Fibroblast of skin of right quadriceps (primary cell): ENCODE measurements at regions not wholly inside any gene's neighbourhood (a gene's known extent, or its start where the extent isn't known, plus 50 kb on each side); places are given as distances from the start of the nearest gene placed in this dataset.

Experiments
- DNase-seq: peaks from one replicate; pipeline ENCODE4 v3.0.0-alpha.2; 2013

DNA sequence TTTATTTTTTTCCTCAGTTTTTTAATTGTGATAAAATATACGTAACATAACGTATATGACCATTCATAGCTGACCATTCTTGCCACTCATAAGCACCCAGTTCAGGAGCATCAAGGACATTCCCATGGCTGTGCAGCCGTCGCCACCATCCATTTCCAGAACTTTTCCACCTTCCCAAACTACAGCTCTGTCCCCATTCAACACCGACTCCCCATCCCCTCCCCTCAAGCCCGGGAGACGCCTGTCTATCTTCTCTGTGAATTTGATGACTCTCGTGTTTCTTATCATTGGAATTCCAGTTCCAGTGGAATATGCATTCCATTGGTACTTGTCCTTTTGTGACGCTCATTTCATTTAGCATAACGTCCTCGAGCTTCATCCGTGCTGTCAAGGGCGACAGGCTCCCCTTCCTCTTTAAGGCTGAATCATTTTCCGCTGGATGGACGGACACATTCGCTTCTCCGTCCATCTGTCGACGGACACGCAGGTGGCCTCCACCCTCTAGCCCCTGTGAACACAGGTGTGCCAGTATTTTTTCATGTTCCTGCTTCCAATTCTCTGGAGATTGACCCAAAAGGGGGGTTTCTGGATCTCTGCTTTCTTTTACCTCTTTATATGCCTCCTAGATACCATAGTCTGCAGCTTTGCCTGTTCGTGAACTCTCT is 88.1 kb downstream of the YTHDF1 start:
- no peak for DNase-seq

DNA sequence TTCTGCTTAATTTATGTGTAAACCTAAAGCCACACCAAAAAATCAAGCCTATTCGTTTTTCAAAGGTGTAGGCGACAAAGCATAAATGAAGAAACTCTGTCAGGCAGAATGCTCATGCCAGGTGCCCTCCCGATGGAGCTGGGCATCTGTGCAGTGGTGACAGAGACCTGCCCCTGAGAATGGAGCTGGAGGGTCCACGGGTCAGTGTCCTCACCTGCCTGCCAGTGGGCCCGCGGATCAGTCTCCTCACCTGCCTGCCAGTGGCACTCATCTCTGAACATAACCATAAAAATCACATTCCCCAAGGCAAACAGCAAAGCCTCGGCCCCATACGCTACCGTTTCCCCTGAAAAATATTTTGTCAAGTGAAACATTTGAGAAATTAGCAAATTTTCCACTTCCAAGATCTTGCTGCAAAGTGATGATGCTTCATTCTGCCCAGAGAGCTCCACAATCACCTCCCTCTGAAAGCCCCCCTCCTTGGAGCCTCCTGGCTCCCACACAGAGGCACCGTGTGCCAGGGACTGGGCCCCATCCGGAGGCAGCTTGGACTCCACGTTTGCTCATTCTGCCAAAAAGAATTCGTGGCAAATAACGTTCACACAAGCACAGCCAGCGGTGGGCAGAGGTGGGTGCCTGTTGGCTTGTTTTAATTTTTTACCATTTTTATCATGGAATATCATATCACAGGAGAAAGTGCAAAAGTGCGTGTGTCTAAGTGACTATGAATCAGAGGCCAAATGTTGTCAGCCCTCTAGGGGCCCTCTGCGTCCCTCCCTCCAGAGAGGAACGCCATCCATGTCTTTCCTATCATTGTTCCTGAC is 88.8 kb downstream of the YTHDF1 start:
- DNase-seq, result no peak

DNA sequence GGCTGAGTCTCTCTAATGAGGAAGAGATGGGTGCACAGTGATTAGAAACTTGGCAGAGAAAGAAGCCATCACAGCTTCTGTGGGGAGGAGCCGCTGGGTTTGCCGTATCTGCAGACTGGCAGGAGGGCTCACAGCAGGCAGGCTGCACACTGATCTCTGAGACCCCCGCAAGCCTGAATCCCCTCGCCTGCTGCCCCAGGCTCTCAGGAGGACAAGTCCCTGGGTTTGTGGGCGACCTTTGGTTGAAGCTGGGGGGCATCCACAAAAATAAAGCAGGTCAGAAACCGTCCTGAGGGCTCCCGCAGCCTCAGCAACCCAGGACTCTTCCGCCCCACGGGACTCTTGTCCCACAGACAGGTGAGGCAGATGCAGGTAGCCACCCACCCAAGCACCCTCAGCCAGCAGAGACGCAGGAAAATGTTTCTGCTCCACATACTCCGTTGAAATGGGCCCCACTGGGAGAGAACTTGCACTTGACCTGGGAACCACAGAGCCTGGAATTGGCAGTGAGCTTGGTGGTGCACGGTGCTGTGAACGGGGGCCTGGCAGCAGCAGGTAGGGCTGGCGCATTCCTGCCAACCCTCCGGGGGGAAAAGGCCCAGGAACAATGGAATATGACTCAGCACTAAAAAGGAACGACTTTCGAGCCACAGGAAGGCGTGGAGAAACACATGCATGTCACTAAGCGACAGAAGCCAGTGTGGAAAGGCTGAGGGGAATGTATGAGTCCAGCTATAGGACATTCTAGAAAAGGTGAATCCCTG is 89.9 kb downstream of the YTHDF1 start:
- DNase-seq, result no peak

DNA sequence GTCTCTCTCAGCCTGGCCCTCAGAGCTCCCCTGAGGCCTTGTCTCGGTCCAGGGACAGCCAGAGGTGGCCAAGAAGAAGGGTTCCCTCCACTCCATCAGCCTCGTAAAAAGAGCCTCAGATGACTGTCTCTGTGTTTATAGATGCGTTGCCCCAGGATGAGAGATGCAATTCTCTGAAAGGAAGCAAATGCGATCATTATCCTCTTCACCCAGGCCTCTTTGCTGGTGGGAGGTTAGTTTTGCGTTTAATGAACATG is 90.4 kb downstream of the YTHDF1 start:
- DNase-seq, result no peak

DNA sequence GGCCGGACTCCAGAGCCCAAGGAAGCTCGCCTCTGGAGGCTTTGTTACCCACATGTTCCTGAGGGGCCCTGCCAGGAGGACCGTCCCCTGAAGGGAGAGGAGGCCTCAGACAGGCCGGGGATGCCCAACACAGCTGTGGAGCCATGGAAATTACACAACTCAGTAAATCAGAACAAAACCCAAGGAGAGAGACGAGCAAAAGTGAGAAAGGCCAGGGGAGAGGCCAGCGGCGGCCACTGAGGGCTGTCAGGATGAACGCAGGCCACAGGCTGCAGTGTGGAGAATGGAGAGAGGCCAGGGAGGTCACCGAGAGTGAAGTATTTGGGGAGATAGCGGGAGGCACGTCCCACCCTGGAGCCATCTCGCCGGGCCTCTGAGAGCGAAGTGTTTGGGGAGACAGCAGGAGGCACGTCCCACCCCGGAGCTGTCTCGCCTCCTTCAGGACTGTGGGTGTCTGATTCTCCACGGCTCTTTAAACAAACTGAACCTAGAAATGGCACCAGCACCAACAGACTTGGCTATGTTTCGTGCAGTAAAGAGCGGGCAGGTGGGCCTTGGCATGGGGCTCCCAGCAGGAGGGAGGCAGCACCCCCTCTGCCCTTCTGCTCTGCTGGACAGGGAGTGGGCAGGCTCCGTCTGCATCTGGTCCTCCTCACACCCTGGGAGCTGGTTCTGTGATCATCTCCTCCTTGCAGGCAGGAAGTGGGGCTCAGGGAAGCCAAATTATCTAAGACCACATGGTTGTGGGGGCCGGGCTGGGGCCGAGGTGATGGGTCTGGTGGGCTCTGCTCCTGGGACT is 91.0 kb downstream of the YTHDF1 start:
- no peak for DNase-seq

DNA sequence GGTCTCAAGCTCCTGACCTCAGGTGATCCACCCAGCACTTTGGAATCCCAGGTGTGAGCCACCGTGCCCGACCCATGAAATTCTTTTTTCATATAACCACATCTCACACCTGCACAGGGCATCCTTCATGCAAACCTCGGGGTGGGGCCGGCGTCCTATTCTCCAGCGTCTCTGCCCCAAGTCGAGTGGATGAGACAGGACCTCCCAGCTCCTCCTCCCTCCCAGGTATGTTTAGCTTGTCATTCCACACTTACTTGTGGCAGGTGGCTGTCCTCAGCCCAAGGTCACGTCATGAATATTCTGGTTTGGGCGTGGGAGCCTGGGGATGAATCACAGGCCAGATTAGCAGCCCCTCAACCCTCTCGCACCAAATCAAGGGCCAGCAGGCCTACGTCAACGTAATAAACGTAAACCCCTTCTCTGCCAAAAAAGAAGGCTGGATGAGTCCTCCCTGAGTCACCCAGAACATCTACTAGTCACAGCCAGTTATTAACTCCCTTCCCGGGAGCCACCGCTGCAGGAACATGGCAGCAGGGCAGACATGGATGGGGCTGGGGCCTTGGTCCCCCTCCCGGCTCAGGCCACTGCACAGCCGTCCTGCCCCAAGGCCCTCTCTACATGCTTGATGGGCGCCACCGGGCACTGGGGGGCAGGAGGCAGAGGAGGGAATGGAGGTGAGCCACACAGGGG is 91.7 kb downstream of the YTHDF1 start:
- no peak for DNase-seq

DNA sequence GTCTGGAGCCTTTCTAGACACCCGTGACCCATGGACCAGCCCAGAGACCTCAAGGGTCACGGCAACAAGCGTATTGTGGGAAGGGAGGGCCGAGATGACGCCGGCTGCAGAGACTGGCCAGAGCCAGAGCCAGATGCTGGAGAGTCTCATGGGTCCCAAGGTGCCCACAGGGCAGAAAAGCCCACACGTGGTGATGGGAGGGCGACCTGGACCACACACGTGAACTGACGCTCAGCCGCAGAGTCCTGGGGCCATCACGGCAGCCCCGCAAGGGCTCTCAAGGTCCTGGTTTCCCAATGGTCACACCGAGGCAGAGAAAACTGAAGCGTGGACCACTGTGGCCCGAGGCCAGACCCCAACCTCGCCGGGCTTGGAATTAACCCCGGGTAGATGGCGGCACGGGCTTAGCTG is 92.6 kb downstream of the YTHDF1 start:
- no peak for DNase-seq

DNA sequence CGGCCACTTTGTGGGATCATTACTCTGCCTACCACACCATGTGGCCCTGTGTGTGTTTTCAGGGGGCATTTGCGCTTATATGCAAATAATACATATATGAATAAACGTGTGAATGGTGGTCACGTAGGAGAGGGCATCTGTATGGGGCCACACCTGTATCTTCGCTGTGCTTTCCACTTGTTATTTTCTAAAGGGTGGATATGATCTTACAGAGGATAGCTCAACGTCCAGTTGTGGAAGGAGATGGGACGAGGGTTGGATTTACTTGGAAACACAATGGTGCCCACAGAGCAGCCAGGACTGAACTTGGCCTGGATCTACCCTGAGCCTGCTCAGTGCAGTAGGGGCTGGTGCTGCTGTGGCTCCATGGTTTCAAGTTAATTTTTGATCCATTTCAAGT is 93.3 kb downstream of the YTHDF1 start:
- DNase-seq, result no peak

DNA sequence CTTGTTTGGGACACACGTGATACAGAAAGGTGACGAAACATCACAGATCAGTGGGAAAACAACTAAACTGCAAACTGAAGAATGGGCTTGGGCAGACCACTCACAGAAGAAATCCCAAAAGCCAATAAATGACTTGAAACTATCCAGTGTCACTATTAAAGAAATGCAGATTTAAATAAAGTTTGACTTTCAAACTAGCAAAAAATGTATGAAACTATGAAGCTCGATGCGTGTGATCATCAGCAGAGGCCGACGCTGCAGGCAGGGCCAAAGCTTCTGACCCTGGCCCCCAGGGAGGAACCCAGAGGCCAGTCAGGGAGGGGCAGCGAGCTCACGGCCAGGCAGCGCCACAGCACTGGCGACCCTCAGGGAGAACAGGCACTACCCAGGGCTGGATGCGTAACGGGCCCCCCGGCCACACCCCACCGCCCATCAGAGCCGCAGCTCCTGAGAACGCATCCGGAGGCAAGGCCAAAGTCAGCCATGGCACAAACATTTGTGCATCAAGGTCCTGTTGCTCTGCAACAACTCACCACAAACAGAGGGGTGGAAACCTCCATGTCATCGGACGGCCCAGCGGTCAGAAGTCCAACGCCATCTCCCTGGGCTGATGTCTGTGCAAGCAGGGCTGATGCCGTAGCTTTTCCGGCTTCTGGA is 94.1 kb downstream of the YTHDF1 start:
- DNase-seq, result no peak

DNA sequence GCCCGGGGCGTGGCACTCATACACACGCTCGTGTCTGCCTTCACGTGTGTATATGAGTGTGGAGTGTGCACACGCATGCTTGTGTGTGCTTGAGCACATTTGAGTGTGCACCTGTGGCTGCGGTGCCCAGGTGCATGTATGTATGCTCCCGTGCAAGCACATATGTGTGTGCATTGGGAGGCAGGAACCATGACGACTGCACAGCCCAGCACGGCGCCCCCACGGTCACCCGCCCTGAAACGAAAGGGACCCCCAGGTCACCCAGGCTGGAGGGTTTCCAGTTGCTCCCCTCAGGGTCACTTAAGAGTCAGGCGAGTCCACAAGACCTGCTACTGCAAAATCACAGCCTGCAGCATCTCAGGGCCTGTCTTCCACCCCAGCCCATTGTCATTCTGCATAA is 94.7 kb downstream of the YTHDF1 start:
- no peak for DNase-seq

DNA sequence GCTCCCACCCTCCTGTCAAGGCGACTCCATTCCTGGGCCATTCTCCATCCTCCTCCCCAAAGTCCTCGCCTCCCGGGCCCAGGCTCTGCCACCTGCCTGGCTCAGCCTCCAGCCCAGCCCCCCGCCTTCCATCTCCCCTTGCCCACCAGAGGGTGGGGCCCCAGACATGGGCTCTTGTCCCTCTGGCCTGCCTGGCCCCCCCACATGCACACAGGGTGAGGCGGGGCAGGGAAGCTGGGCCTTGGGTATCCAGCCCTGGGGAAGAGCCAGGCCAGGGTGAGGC is 95.2 kb downstream of the YTHDF1 start:
- no peak for DNase-seq

DNA sequence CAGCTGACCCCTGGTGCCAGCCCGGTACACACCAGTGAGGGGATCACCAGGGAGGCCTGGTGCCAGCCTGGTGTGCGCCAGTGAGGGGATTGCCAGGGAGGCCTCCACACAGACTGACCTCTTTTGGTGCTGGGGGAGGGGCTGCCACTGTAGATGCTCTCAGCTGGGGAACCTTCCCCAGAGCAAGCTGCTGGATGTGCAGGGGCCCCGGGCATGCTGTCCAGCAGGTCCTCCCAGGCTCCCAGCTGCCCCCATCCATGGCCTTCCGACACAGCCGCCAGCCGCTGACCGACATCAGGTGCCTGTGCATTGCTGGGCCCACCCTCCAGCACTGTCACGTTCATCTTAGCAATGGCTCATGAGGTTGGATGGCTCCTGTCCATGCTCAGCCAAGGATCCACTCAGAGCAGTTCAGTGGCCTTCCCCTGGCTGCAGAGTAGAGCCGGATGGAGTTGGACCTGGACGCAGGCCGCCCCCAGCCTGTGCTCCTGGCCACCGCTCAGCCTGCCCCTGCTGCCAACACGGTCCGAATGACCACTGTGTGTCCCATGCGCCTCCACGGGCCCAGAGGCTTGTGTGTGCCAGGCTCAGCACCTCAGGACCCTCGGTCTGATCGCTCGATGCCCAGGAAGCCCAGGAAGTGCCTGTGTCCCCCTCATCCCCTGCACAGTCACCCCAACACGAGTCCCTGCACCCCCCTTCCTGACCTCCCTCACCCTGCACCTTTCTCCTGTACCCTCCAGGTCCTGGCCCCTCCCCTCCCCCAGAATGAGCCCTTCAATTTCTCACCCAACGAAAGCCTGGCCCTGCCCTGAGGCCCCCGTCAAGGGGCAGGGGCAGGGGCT is 95.7 kb downstream of the YTHDF1 start:
- no peak for DNase-seq

DNA sequence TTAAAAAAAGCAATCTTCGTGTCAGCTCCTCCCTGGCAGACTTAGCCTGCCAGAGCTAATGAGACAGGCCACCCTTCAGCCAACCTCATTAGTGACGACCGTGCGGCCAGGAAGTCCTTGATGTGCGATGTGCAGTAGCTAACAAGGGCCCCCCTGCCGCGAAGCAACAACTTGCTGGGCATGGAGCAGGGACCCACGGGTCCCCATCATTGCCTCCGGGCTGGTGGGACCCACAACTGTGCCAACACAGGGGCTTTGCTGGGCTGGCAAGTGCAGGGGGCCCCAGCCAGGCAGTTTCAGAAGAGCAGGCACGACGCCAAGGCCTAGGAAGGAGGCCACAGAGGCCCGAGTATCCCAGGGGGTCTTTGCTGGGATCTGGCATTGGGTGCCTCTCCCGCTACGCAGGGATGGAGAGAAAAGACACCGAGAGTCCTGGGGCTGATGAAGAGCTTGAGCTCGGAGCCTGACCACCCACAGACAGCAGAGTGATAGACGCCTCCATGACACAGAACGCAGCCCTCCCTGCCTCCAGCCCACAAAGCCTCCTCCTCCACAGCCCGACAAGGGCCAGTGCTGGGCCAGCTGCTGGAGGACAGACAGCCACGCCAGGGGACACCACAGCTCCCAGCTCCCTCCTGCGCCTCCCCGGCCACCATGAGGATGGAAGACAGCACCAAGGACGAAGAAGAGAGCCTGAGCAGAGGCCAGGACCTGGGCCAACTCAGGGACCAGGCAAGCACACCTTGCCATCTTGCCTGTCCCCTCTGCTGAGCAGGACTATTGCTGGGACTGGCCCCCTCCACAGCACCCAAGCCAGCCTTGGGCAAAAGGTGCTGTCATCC is 96.6 kb downstream of the YTHDF1 start:
- no peak for DNase-seq

DNA sequence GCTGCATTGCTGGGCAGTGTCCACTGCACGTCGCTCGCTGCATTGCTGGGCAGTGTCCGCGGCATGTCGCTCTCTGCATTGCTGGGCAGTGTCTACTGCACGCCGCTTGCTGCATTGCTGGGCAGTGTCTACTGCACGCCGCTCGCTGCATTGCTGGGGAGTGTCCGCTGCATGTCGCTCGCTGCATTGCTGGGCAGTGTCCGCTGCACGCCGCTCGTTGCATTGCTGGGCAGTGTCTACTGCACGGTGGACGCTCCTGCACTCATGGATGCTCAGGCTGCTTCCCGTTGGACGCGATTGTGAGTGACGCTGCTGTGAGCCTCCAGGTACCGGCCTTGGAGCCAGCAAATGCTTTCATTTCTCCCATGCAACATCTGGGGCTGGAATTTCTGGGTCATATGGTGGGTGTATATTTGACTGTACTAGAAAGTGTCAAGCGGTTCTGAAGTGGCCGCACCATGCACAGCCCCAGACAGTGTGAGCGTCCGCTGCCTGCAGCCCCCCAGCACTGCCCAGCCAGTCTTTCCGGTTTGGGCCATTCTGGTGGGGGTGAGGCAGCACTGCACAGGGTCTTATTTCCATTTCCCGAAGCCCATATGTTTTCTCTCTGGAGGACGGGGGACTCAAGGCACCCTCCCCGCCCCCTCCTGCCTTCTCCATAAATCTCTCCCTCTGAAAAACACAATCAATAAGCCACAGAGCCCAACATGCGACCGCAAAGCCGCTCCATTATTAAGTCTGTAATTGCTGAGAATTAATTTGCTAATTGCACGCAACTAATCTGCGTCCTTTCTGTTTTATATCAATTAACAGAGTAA is 97.4 kb downstream of the YTHDF1 start:
- DNase-seq, result no peak

DNA sequence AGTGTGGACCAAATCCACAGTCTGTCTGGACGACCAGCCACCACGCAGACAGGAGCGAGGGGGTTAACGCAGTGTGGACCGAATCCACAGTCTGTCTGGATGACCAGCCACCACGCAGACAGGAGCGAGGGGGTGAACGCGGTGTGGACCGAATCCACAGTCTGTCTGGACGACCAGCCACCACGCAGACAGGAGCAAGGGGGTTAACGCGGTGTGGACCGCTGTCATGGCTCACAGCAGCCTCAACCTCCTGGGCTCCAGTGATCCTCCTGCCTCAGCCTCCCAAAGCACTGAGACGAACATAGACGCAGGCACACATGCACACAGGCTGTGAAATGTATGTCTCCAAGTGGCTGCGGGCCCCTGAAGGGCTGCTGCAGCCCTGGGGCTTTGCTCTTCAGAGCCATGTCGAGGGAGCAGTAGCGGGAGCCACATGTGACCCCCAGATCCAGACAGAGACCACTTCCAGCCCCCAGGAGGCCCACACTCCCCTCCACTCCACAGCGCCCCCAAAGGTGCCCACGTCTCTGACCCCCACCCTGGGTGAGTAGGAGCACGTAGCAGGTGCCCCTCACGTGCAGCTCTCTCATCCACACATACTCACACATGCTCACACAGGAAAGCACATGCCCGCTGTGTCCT is 98.1 kb downstream of the YTHDF1 start:
- DNase-seq, result no peak

DNA sequence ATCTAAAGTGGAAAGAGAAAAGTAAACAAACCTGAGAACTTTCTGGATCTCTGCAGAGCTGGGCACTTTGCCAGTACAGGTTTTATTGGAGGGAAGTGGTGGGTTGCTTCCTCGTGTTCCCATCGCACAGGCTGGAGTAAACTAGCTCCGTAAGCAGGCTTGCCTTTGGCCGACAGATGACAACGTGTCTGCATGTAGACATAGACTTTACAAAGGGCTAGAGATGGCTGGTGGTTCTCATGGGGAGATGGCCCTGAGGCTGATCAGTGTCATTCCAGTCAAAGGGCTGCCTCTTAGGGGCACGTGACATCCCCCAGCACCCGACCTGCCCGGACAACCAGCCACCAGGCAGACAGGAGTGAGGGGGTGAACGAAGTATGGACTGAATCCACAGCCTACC is 98.8 kb downstream of the YTHDF1 start:
- DNase-seq, result no peak

DNA sequence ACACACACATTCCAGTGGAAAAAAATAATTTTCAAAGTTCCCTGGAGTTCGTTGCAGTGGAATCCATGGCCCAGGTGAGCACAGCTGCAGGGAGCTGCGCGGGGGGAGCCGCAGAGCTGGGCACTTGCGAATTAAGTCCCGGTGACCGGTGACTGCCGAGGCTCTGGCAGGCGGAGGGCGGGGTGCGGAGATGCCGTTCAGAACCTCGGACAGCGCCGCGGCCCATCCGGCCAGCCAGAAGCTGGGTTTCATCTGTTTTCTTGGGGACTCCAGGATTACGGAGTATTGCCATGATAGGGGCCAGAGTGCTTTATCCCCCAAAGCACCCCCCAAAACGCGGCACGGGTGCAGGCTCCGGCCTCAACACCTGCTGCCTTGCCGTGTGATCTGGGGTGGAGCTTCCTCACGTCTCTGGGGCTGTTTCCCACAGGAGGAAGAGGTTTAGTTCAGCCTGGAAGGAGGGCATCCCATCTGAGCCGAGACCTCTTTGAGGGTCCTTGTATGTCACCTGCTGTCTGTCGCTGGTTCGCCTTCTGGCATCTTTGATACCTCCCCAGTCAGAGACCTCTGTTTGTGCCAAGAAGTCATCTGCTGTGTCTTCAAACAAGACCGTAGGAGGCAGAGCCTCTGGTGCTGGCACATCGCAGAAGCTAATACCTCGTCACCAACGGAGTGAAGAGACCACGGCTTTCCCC is 99.4 kb downstream of the YTHDF1 start:
- DNase-seq, result no peak

DNA sequence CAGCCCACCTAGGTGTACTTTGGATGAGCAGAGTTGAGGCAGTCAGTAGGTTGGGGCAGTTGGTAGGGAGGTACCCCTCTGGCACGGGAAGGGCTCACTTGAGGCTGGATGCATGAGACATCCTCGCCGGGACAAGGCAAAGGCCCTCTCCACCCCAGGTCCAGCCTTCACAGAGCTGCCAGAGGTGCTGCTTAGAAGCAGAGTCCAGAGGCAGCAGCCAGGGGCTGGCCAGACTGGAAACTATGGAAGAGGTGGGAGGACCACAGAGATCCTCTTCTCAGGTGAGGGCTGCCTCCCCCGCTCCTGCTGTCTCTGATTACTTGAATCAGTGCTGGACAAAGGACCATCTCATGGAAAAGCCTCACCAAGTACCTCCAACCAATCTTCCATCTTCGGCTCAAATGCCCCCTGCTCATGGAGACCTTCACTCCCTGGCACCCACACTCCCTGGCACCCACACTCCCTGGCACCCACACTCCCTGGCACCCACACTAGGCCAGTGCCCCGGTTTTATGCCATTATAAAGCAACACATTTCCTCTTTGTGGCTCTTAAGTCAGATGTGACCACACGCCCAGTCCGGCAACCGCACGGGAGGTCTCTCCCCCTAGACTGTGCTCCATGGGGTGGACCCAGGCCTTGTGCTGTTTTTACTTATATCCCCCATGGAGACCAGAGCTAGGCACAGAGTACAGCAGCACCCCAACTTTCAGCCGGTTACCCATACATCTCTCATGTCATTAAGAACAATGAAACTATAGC is 100.1 kb downstream of the YTHDF1 start:
- DNase-seq, result no peak
